Superior temporal gyrus (tissue), 1 donor: ENCODE measurements at regions not wholly inside any gene's neighbourhood (a gene's known extent, or its start where the extent isn't known, plus 50 kb on each side); places are given as distances from the start of the nearest gene placed in this dataset.
A peak's percentile ranks its signal among the peaks of the same experiment; 100 is the strongest.

Experiments used
- DNase-seq: peaks from one replicate; pipeline ENCODE4 v3.0.0-alpha.2; 2016; ENCODE audit errors: extremely low spot score

DNA sequence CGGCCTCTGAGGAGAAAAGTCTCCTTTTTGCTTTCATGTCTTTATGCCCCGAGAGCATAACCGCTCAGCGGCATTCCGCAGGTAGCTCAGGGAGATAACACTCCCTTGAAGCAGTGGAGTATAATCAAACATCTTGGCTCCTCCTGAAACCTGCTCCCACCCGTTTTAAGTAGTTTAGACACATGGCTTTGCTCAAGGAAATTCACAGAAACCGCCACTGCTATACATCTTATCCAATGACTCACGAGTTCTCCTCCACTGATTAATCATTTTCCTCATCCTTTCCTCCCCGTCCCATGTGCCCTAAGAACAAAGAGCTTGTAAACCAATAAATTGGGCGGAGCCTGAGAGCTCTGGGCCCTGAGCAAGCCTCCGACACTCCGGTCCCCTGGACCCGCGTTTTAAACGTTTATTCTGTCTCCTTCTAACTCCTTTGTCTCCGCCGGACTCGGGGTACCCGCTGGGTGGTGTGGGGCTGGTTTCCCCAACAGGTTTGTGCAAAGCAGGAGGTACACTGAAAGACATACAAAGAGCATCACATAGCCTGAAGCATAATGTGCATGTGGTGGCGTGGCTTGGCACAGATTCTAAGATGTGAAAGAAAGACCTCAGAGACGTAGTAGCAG lies 401.2 kb downstream of the TLL1 start:
- no peak for DNase-seq

DNA sequence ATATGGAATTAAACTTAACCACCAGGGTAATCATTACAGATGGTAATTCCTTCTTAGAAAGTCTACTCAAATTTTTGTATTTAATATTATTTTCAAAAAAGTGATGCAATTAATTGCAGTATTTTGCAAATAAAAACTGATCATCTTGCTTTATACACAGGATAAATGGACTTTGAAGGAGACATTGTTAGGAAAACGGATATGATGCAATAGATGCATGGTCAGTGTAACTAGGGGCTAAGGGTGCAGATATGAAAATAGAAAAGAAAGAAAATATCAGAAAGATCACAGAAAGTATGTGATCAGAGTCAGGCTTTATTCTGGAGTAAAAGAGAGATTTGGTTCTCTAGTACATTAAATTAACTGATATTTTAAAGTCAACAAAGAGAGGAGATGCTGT lies 401.7 kb downstream of the TLL1 start:
- DNase-seq, result no peak

DNA sequence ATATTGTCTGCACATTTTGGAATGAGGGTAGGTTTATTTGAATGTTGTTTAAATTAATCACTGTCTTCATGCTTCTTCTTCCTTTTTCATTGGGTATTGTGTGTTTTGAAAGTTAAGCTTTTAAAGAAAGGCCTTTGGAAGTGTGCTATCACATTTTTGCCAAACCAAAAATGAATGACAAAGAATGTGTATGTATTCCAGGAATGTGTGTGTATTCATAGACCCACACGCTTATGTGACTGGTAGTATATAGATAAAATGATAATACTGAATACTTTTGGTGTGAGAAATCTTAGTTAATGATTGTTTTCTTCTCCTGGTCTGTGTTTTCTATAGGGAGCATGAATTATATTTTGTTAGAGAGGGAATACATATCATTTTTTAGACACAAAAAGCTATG lies 404.4 kb downstream of the TLL1 start:
- no peak for DNase-seq

DNA sequence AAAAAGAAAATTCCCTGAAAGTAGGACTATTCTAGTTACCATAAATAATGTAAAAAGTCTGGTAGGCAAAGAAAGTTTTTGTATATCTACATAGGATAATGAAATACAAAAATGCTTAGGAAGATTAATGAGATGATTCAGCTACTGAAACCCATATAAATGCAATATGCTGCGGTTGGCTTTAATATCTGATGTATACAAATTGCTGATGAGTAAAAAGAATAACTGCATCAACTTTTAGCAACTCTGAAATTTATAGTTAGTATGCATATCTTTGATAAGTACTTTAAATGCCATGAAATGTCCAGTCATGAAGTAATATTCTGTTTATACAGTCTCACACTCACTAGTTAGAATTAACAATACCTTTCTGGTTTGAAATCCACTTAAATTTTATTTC lies 404.8 kb downstream of the TLL1 start:
- no peak for DNase-seq

DNA sequence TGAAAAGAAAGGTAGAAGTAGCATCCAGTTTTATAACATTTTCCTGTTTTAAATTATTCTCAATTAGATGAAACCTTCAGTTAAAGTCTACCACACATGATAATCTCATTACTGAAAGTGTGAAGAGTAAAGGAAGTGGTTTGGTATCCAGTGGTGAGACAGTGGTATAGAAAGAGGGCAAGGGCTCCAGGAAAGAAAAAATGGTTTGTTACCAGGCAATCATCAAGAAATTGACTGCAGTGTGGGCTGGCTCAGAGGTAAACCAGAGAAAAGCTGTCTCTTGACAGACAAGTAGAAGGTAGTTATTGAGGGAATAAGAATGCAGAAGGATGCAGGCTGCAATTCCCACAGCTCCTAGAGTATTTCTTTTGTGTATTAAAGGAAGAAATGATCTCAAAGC lies 406.2 kb downstream of the TLL1 start:
- no peak for DNase-seq

DNA sequence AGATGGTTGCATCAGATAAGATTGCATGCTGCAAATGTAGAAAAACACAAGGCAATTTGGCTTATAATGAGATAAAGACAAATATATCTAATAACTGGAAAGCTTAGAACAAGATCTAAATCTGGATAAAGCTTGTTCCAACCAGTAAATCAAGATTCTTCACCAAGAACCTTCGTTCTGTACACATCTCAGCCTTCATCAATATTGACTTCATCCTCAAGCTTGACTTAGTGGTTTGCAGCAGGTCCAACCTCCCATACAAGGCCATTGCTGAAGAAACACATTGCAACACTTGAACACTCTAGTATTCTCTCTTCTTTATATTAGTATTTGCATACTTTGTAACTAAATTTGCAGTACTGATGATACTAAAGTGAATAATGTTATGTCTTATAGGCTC lies 407.6 kb downstream of the TLL1 start:
- no peak for DNase-seq

DNA sequence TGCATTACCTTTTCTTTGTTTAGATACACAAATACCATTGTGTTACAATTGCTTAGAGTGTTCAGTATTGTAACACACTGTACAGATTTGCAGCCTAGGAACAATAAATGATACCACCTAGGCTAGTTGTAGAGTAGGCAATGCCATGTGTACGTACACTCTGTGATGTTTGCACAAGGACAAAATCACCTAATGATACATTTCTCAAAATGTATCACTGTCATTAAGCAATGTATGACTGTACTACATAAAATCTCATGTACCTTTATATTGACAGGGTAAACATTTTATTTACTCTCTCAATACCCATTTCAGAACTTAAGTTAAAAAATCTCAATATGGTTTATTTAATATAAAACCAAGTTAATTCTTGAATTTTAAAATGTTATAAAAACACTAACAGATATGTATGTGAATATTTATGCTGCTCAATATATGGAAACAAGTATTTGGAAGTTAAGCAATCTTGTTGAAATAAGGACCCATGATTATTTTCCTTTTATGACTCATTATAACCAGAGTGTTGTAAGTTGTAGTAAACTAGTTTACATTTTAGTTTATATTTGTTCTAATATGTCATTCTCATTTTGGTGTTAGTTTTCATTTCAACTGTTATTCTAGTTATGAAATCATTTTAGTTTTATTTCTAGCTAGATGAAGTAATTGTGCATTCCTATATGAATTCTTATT lies 409.2 kb downstream of the TLL1 start:
- no peak for DNase-seq

DNA sequence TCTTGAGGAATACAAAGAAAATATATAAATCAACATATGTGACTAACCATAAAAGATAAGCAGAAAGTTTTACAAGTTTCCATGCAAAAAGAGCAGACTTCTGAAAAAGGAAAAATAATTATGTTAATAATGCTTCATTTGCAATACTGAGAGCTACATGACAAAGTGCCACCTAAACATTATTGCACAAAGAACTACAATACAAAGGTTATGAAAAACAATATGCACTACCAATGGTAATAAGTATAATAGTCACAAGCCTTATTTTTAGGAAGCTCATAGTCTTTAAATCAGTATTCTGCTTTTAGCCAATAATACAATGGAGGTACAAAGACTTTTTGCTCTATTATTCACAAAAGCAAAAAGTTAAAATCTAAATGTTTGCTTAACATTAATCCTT lies 411.2 kb downstream of the TLL1 start:
- no peak for DNase-seq

DNA sequence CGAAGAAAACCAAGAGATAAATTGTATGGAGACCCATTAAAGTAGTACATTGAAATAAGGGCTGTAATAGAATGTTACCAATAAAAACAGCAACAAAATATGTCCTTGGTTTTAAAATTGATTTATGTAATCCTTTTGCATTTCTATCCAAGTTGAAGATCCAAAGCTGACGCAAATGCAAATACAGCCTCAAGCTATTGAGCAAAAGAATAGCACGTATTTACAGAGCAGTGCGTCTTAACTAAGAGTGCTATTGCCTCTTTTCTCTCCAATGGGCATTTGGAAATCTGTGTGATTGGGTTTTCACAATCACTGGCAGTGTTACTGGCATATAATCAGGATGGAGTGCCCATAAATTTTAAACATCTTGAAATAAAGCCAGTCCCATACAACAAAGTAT lies 417.4 kb downstream of the TLL1 start:
- no peak for DNase-seq

DNA sequence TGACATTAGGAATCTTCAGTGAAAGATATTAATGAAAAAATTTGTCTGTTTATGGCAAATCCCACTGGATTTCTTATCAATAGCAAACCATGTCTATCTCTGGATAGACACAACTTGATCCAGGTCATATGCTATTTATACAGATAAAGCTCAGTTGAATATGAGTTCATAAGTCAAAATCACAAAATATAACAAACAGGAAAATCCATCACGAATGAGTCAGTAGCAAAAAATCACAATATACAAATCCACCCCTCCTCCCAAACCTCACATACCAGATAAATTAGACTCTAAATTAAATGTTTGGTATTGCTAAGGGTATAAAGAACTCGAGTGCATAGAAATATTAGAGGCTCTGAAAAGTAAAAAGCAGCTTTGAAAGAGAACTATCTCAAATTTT lies 420.5 kb downstream of the TLL1 start:
- DNase-seq, result no peak

DNA sequence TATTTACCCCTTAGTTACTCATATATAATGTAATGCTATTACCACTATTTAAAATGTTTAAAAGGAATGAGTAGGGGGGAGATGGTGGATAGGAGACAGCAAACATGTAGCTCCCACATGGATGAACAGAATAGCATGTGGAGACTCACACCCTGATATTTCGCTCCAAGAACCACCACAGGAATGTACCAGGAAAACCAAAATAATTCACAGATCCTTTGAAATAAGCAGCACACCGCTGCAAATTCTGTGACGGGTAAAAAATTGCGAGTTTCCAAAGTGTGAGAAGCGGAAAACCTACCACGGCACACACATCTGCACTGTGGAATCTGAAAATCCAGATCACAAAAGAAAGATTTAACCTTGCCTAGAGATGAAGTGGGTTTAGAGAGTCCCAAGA lies 428.2 kb downstream of the TLL1 start:
- no peak for DNase-seq

DNA sequence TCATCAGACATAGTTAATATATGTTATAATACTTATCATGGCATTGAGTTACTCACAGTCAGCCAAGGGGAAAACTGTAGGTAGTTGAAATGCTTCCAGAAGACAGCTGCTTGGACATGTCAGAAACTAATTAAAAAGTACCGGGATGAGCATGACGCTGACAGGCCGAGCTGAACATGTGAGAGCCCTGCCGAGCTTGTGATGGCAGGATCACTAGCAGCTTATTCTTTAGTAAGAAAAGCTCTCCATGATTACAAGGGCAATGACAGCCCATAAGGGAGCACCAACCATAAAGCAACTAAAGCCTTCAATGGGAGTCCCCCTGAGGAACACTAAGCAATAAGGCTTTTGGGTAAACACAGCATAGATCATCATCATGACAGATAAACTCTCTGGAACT lies 435.6 kb downstream of the TLL1 start:
- DNase-seq, result no peak

DNA sequence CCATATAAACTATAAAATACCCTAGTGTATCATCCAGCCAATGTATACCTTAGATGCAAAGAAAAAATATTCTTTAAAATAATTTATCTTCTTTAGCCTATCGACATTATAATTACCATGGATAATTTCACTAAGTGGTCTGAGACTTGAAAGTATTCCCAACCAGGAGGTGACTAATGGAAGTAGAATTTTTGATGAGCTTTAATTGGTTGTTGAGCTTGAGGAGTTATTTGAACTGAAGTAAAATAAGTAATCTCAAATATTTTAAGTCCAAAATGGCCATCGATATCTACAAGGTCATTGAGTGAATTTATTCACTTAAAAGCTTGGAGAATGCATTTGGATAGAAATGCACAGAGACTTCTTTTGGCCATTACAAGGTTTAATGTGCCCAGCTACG lies 436.2 kb downstream of the TLL1 start:
- DNase-seq, result no peak

DNA sequence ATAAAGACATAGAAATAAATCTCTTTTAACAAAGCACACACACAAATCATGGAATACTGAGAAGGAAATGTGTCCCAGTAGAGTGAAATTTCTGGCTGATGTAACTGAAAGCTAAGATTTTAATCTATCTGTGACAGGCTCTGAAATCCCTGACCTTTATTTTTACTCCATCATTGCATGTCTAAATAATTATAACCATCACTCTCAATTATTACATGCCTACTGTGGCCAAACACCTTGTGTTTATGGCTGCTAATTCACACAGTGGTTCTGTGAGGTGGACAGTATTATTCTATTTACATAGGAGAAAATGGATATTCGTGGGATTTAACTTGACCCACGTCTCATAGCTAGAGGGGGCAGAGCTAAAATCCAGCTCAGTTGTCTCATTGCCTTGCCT lies 438.1 kb downstream of the TLL1 start:
- DNase-seq, result no peak

DNA sequence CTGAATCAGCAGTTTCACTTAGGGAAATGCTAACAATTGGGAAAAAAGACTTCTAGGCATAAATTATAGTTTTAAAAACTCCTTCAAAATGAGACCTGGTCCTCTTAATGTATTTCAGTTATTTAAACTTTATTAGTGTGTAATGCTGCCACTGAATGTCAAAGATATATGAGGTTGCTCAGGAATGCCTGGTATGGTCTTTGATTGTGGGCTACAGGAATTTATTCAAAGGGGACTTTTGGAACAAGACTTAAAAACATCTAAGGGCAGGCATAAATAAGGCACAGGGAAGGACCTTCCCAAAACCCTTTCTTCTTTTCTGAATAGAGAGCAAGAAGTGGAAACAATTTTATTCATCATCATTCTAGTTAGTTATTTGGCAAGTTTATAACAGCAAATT lies 439.1 kb downstream of the TLL1 start:
- no peak for DNase-seq

DNA sequence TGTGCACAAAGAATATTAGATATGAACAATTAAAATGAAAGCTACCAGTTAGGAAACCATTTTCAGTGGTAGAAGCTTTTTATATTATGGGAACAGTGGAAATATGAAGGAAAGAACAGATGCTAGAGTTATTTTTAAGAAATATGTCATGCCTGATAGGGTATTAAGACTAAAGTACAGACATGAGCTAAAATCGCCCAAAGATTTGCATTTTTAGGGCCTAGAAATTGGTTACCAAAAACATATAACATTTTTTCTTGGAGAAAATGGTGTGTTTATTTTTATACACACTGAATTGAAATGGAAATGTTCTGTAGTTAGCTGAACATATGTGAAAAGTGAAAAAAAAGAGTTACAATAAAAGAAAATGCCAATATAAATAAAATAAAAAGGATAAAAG lies 441.9 kb downstream of the TLL1 start:
- DNase-seq, result peak; percentile 54

DNA sequence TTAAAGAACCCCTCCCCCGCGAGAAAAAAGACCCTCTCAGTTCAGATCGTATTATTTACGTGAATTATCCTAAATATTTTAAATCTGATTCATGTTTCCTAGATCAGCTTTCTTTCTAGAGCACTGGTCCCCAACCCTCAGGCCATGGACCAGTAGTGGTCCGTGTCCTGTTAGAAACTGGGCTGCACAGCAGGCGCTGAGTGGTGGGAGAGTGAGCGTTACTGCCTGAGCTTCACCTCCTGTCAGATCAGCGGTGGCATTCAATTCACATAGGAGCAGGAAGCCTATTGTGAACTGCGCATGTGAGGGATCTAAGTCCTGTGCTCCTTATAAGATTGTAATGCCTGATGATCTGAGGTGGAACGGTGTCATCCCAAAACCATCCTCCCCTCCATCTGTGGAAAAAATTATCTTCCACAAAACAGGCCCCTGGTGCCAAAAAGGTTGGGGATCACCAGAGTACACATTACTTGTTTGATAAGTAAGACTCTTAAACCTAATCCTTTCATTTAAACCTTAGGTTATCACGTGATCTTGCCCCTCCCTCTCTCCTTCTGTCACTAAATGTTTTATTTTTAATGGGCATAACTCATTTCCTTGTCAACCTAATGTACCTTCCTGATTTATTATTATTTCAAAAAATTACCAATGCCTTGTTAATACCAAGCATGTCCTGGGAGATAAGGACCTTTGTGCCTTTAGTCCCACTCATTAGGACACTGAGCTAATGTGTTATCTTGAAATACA lies 442.9 kb downstream of the TLL1 start:
- no peak for DNase-seq

DNA sequence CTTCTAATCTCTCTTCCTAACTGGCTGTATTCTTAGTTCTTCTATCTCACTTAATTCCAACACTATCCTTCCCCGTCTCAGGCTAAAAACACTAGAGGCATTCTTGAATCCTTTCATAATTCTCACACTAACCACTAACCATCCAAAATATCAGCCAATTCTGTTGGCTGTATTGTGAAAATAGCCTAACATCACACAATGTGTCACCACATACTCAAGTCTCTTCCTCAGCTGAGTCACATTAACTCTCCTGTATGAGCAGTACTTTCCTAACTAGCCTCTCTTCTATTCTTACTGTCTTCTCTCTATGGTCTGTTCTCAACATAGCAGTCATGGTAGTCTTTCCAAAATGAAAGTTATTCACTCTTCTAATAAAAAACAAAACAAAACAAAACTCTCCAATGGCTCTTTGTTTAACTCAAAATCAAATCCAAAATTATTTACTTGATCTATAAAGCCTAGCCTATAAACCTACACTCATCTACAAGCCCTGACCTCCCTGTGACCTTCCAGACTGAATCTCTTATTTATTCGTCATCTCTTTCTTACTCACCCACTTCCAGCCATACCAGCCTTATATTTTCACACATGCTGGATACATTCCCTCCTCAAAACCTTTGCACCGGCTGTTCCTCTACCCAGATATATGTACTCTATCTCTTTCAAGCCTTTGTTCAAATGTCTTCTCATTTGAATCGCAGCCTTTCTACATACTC lies 445.9 kb downstream of the TLL1 start:
- DNase-seq, result no peak

DNA sequence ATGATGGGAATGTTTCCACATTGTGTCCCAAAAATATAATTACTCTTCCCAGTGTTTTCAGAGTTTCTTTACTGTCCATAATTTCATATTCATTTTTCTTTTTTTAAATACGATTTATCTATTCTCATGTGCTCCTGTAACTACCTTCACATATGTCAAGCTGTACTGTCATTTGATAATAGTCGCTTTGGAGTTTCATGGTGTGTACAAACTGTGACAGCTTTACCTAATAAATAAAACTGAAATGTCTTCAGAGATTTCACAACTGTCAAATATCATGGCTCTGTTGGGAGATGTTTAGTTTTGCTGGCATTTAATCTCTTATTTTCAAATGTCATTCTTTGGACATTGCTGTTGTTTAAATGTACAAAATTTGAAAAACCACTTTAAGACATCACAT lies 450.2 kb downstream of the TLL1 start:
- no peak for DNase-seq

DNA sequence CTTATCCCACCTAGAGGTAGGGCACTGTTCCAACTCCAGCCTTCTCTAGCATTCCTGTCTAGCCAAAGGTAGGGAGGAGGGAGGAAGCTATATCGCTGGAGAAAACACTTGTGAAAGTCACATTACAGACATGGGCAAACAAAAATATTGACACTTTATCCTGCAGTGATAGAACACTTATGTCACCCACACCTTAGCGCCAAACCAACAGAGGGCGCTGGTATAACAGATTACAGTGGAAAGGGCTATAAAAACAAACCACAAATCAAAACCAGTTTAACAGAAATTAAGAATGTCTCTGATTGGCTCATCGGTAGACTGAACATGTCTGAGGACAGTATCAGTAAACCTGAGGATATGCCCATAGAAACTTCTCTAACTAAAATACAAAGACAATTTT lies 451.3 kb downstream of the TLL1 start:
- DNase-seq, result no peak

DNA sequence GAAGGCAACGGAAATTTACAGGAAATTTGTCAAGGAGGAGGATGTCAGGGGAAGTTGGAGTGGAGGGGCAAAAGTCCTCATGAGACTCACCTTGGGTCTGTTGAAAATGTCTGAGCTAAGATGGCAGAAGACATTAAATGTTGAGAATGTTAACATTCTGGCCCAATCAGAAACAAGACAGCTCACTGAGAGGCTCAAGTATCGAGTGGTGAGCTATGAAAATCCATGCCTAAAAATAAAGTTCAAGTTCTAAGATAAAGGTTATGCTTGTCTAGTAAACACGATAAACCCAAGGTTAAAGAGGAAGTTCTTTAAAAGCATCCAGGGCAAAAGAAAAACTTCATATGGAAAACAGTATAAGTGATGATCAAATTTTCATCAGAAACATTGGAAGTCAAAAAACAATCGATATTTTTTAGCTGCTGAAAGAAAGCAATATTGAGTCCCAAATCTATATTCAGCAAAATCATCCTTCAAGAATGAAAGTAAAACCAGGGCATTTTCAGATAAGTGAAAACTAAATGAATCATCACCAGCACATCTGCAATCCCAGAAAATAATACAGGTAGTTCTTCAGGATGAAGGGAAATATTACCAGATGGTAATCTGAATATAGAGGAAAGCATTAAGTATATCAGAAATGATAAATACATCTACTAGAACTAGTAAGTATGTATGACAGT lies 462.4 kb downstream of the TLL1 start:
- DNase-seq, result no peak

DNA sequence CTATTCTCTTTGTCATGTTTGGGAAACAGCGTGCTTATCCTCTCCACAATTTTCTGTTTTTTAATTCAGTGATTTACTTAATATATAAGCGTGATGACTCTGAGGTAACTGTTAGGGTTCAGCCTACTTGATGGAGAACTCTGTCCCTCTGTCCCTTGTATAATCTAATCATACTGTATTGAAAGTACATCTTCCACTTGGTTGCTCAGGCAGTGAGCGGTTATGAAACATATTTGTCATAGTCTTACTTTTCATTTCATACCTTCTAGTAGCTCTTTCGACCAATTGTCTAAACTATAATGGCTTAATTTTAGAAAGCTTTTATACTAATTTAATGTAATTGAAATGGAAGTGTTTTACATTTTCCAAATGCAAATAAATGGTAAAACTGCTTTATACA lies 469.0 kb downstream of the TLL1 start:
- no peak for DNase-seq
